ENCODE measurements at regions not wholly inside any gene's neighbourhood (a gene's known extent, or its start where the extent isn't known, plus 50 kb on each side); places are given as distances from the start of the nearest gene placed in this dataset.
"Not testable (repeated sequence)": the region's sequence is repeated elsewhere in the genome, so short reads cannot be mapped to it uniquely, and the experiment has no call there.

DNA sequence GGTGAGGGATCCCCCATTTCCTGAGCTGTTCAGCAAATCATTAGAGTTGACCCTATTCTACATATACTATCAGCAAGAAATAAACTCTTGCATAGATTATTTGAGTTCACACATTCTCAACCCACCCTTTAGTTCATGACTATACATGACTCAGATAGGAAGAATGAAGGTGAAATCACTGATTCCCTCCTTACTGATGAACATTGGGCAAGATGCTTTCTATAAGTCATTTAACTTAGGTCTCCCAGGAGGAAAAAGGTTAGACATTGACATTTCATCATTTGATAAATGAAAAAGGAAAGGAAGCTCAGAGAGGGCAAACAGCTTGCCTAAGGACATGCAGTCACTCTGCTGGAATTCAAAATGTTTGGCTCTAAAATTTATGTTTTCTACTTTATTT, 408.0 kb downstream of the TMEM182 start:
- DNase-seq: no peak

DNA sequence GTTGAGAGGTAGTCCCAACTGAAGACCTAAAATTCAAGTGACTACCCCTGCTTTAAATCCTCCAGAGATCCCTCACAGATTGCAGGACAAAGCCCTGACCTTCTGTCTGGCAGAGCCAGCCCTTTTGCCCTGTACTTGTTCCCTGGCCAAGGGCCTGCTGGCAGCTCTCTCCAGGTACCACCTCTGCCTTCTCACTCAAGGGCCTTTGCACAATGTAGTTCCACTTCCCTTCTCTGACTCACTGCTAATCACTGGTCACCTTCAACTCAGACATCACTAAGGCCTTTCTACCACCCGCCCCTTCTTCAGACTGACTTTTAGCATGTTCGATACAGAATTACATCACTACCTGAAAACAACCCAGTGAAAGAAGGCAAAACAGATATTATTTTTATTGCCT, 411.0 kb downstream of the TMEM182 start:
- no peak for DNase-seq

- DNase-seq: no peak
These were observed 412.9 kb downstream of the TMEM182 start for GRCh38 chr2:103174711-103175110.

- peak in 1 of 14 donors; percentile 1 for DNase-seq
These were observed 414.6 kb downstream of the TMEM182 start for GRCh38 chr2:103176294-103176915.

DNA sequence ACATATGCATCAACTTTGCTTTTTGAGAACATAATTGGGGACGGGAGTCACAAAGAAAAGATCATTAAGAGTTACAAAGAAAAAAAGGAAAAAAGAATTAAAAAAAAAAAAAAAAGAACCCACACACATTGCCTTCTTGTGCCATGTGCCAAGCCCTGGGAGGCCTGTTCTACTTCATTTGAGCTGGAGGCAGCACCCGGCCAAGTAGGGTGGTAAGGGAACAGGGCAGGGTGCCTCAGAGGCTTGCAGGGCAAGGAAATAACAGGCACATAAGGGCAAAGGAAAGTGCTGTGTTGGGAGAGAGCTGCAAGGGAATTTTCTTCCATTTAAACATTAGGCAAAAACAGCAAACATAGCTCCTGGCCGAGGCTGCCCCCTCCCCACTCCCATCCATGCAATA, 418.0 kb downstream of the TMEM182 start:
- DNase-seq: peak in 6 of 14 donors; percentile 4 to 45 (median 14)

GRCh38 chr2:103183061-103183460, 421.2 kb downstream of the TMEM182 start:
- DNase-seq: no peak

DNA sequence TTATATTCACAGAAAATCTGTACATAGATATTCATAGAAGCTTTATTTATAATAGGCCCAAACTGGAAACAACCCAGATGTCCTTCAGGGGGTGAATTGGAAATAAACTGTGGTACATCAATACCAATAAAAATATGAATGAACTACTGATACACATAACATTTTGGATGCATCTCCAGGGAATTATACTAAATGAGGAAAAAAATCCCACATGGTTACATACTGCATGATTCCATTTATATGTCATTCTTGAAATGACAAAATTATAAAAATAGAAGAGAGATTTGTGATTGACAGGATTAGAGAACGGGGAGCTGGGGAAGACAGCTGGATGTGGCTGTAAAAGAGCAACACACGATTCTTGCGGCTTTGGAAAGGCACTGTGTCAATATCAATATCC, 435.0 kb downstream of the TMEM182 start:
- no peak for DNase-seq

DNA sequence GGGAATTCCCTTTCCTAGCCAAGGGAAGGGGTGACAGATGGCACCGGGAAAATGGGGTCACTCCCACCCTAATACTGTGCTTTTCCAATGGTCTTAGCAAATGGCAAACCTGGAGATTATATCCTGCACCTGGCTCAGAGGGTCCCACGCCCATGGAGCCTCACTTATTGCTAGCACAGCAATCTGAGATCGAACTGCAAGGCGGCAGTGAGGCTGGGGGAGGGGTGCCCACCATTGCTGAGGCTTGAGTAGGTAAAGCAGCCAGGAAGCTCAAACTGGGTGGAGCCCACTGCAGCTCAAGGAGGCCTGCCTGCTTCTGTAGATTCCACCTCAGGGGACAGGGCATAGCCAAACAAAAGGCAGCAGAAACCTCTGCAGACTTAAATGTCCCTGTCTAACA, 438.9 kb downstream of the TMEM182 start:
- DNase-seq: not testable (repeated sequence)

- no peak for DNase-seq
These were observed 447.1 kb downstream of the TMEM182 start for GRCh38 chr2:103208916-103209315.

DNA sequence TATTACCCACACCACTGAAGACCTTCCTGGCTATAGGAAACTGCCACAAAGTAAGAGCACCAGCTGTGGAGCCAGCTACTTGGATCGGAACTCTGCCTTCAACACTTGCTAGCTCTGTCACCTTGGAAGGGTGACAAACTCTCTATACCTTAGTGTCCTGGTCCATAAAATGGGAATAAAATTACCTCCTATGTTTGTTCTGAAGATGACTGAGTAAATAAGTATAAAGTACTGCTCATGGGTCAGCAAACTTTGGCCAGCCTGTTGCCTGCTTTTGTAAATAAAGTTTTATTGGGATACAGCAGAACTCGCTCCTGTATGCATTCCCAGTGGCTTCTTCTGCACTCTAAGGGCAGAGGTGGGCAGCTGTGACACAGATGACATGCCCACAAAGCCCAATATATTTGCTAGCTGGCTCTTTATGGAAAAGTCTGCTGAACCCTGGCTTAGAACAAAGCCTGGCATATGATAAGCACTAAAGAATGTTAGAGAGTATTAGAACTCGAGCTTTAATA, 451.3 kb downstream of the TMEM182 start:
- no peak for DNase-seq

- DNase-seq: no peak
These were observed 456.7 kb downstream of the TMEM182 start for GRCh38 chr2:103218516-103218915.

- no peak for DNase-seq
These were observed 457.6 kb downstream of the TMEM182 start for GRCh38 chr2:103219398-103219797.

GRCh38 chr2:103222969-103223368, 461.1 kb downstream of the TMEM182 start:
- DNase-seq: no peak

- DNase-seq: no peak
These were observed 469.0 kb downstream of the TMEM182 start for GRCh38 chr2:103230796-103231195.

GRCh38 chr2:103232865-103233264, 471.0 kb downstream of the TMEM182 start:
- no peak for DNase-seq

GRCh38 chr2:103233691-103234090, 471.9 kb downstream of the TMEM182 start:
- DNase-seq: no peak

- DNase-seq: no peak
These were observed 473.5 kb downstream of the TMEM182 start for GRCh38 chr2:103235283-103235682.

- no peak for DNase-seq
These were observed 487.6 kb downstream of the TMEM182 start for GRCh38 chr2:103249462-103249861.

DNA sequence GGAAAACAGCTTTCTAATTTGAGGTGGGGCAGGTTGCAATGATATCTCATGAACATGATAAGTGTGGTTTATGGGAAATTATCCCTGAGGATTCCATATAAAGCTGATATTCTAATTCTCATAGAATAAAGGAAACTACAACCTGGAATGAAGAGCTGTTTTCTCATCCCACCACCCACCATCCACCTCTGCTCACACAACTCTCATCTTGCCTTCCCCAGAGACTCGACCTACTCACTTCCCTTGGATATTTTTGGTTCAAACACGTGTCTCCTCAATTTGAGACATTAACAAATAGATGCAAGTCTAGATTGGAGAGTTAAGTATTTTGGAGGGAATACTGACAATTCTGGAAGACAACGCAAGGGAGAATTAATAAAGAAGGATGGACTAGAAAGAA, 490.9 kb downstream of the TMEM182 start:
- DNase-seq: no peak

GRCh38 chr2:103254611-103255010, 492.8 kb downstream of the TMEM182 start:
- no peak for DNase-seq

- no peak for DNase-seq
These were observed 502.4 kb downstream of the TMEM182 start for GRCh38 chr2:103264058-103264768.

DNA sequence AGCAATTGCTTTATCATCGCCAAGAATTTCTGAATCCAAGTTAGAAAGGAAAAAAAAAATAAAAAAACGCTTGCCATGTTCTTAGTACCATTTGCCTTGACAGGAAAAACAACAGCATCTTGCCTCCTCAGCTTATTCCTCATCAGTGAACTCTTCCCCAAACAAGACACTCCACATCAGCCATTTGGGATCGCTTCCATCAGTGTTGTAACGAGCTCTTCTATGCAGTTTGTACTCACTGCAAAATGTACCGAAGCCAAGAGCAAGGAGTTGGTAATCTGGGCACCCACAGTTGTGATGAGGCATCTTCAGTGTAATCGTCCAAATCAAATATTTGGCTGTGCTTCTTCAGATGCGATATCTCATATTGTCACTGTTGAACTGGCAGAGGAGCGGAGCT, 503.7 kb downstream of the TMEM182 start:
- no peak for DNase-seq

GRCh38 chr2:103268841-103269498, 507.1 kb downstream of the TMEM182 start:
- DNase-seq: no peak

DNA sequence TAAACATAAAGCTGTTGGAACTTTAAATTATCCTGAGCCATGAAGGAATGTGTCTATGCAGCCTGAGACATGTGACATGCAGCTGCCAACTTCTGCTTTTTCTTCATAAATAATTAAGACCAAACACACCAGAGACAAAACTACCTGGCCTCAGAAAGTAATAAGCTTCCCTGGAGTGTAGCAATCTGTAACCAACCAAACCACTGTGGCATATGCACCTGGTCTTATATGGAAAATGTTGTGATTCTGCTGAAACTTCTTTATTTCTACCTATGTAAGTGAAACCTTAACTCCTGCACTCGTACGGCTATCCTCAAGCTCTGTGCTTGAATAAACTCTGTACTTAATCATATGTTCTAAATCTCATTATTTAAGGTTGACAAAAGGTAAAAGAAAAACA, 515.0 kb downstream of the TMEM182 start:
- DNase-seq: no peak
